Panc1 (cell line): ENCODE measurements at regions not wholly inside any gene's neighbourhood (a gene's known extent, or its start where the extent isn't known, plus 50 kb on each side); places are given as distances from the start of the nearest gene placed in this dataset.

ENCODE experiments used
- ATAC-seq: fragments of 200-7000 bp; cut with Tn5 transposase; 2 replicates; pipeline ENCODE4 v1.9.1; 2020; ENCODE audit warnings: mild to moderate bottlenecking, moderate library complexity
- BruUV-seq: library from RNA; stranded (reverse); fragments of 400-500 nt; replicated peaks from 2 replicates; lab custom pipeline; 2021; lab: Mats Ljungman, UMichigan
- CTCF ChIA-PET: fragments of 300-600 bp; sonication (Branson Sonifier 250); formaldehyde crosslinking; loops from one replicate; lab custom pipeline; 2022; ENCODE audit warnings: antibody characterized with exemption; lab: Charles Lee
- POLR2A ChIA-PET: fragments of 300-600 bp; sonication (Branson Sonifier 250); formaldehyde crosslinking; loops from one replicate; lab custom pipeline; 2022; ENCODE audit warnings: antibody characterized with exemption; lab: Charles Lee
- DNase-seq: peaks from one replicate; pipeline ENCODE4 v3.0.0-alpha.2; 2010; ENCODE audit warnings: low read depth, low spot score
- H3K27ac ChIP-seq: 2 replicates; pipeline ENCODE4 v1.5.1; 2011; ENCODE audit warnings: mild to moderate bottlenecking, low read length, inconsistent platforms
- H3K27me3 ChIP-seq: fragments of 200-500 bp; sonication (Bioruptor generic); 2 replicates; pipeline ENCODE4 v1.6.0; 2014; ENCODE audit warnings: low read length, inconsistent platforms; ENCODE audit not compliant: control insufficient read depth, insufficient read depth
- H3K36me3 ChIP-seq: fragments of 200-500 bp; sonication (Bioruptor generic); 2 replicates; pipeline ENCODE4 v1.5.1; 2014; ENCODE audit warnings: inconsistent platforms, mild to moderate bottlenecking, low read length, moderate library complexity; ENCODE audit not compliant: control insufficient read depth, insufficient read depth
- H3K4me1 ChIP-seq: 2 replicates; pipeline ENCODE4 v1.5.1; 2011; ENCODE audit warnings: inconsistent platforms, mild to moderate bottlenecking, low read length, moderate library complexity; ENCODE audit not compliant: control insufficient read depth, insufficient read depth
- H3K4me3 ChIP-seq, 2 experiments: 2 replicates each; pipeline ENCODE4 v1.5.1; 2011 to 2012; ENCODE audit warnings: low read depth in 2 of 2, low read length in 2 of 2, mild to moderate bottlenecking in 2 of 2, inconsistent platforms in 1 of 2, moderate library complexity in 1 of 2
- H3K9me3 ChIP-seq: fragments of 200-500 bp; sonication (Bioruptor generic); 2 replicates; pipeline ENCODE4 v1.5.1; 2014; ENCODE audit warnings: low read depth, mild to moderate bottlenecking, inconsistent platforms, low read length, moderate library complexity; ENCODE audit not compliant: control insufficient read depth, insufficient read depth
- CTCF ChIP-seq: fragments of 450-650 bp; IDR thresholded peaks from 2 replicates; pipeline ENCODE4 v1.5.1; 2017; ENCODE audit warnings: mild to moderate bottlenecking
- POLR2AphosphoS5 ChIP-seq: IDR thresholded peaks from 2 replicates; pipeline ENCODE4 v1.6.1; 2012; ENCODE audit warnings: mild to moderate bottlenecking, low read depth, low read length, moderate library complexity
- REST ChIP-seq, 2 experiments: IDR thresholded peaks; 2 replicates each; pipeline ENCODE4 v1.6.1; 2011 to 2012; ENCODE audit warnings: low read depth in 2 of 2, control low read depth in 1 of 2, low read length in 1 of 2, mild to moderate bottlenecking in 1 of 2, moderate library complexity in 1 of 2; ENCODE audit not compliant: insufficient read depth in 1 of 2
- SIN3A ChIP-seq: IDR thresholded peaks from 2 replicates; pipeline ENCODE4 v1.6.1; 2012; ENCODE audit warnings: low read depth, mild to moderate bottlenecking, low read length, moderate library complexity, borderline replicate concordance; ENCODE audit not compliant: insufficient read depth
- TCF7L2 ChIP-seq: IDR thresholded peaks from 2 replicates; pipeline ENCODE4 v1.6.1; 2011; ENCODE audit warnings: mild to moderate bottlenecking, low read depth, low read length, inconsistent platforms
- in situ Hi-C: cut with HindIII; loops from 2 replicates; pipeline ENCODE4 v1.10.0; 2016; ENCODE audit warnings: low sequenced_read_pairs, low pct_unique_long_range_greater_than_20kb
- intact Hi-C: fragments of 100-400 bp; cut with micrococcal nuclease; formaldehyde crosslinking; loops from one replicate; pipeline ENCODE4 v1.10.0; 2022; ENCODE audit not compliant: unreplicated experiment

- ChIA-PET CTCF (no interaction called here), POLR2A (no interaction called here)
- Histone ChIP-seq H3K4me1 (peaks cover 4% of the 10 kb centered on the region; the same call in 1 of the 2 replicates), H3K27ac (no peak overlapping the region), H3K36me3 (no peaks in the 10 kb centered on the region), H3K9me3 (no peaks in the 10 kb centered on the region), H3K27me3 (no peaks in the 10 kb centered on the region), H3K4me3 (no peak overlapping the region)
- DNase-seq (no peak), ATAC-seq (no peak)
- intact Hi-C loops (loop anchor here (5.0 kb wide), 1 partner anchor 345 kb away; no protein-coding TSS in a partner anchor), in situ Hi-C loops (no loop called here)
- TF ChIP-seq POLR2AphosphoS5 (no peak), TCF7L2 (no peak), REST (IDR thresholded peaks at IDR 0.05; ENCODE audit: insufficient read depth in 1 of 2, low read depth in 2 of 2, low read length in 1 of 2) (no peak), CTCF (no peak), SIN3A (no peak)
- BruUV-seq, result no TSS peak
Observed at GRCh38 chr2:173747035-173747434, 218.1 kb downstream of the SP3 start.

- no peak overlapping the region for H3K4me3 ChIP-seq
- no peaks in the 10 kb centered on the region for H3K36me3 ChIP-seq
- H3K27me3 ChIP-seq, result no peaks in the 10 kb centered on the region
- in situ Hi-C loops (no loop called here), intact Hi-C loops (loop anchor here (5.0 kb wide), 1 partner anchor 347 kb away; no protein-coding TSS in a partner anchor)
- ChIA-PET CTCF (no interaction called here), POLR2A (no interaction called here)
- ATAC-seq (no peak), DNase-seq (peak; percentile 15)
- no TSS peak for BruUV-seq
- peaks cover 4% of the 10 kb centered on the region; the same call in 1 of the 2 replicates for H3K4me1 ChIP-seq
- TF ChIP-seq CTCF, result peak; percentile 53; the same call in 1 of the 2 replicates
- TF ChIP-seq REST (IDR thresholded peaks at IDR 0.05; ENCODE audit: insufficient read depth in 1 of 2, low read depth in 2 of 2, low read length in 1 of 2), result no peak
- no peak overlapping the region for H3K27ac ChIP-seq
- H3K9me3 ChIP-seq, result no peaks in the 10 kb centered on the region
Observed at GRCh38 chr2:173749315-173749714, 215.9 kb downstream of the SP3 start.
